ENCODE measurements at regions not wholly inside any gene's neighbourhood (a gene's known extent, or its start where the extent isn't known, plus 50 kb on each side); places are given as distances from the start of the nearest gene placed in this dataset.

GRCh38 chr4:130393231-130393630 is 1297.3 kb downstream of the C4orf33 start:
- no peak for DNase-seq (ENCODE audit: low read depth in 4 of 4, low spot score in 2 of 4)

- DNase-seq (ENCODE audit: low read depth in 4 of 4, low spot score in 2 of 4) = no peak
Observed at GRCh38 chr4:130393642-130394041, 1297.7 kb downstream of the C4orf33 start.

- no peak for DNase-seq (ENCODE audit: low read depth in 4 of 4, low spot score in 2 of 4)
Observed at GRCh38 chr4:130395871-130396270, 1299.9 kb downstream of the C4orf33 start.

- no peak for DNase-seq (ENCODE audit: low read depth in 4 of 4, low spot score in 2 of 4)
Observed at GRCh38 chr4:130403221-130403620, 1307.3 kb downstream of the C4orf33 start.

- DNase-seq (ENCODE audit: low read depth in 4 of 4, low spot score in 2 of 4) = no peak
Observed at GRCh38 chr4:130416228-130416627, 1320.3 kb downstream of the C4orf33 start.

- no peak for DNase-seq (ENCODE audit: low read depth in 4 of 4, low spot score in 2 of 4)
Observed at GRCh38 chr4:130419211-130419975, 1323.4 kb downstream of the C4orf33 start.

- no peak for DNase-seq (ENCODE audit: low read depth in 4 of 4, low spot score in 2 of 4)
Observed at GRCh38 chr4:130422261-130422660, 1326.3 kb downstream of the C4orf33 start.

- DNase-seq (ENCODE audit: low read depth in 4 of 4, low spot score in 2 of 4) = no peak
Observed at GRCh38 chr4:130424211-130424610, 1328.3 kb downstream of the C4orf33 start.

GRCh38 chr4:130432289-130432688 is 1336.3 kb downstream of the C4orf33 start:
- DNase-seq (ENCODE audit: low read depth in 4 of 4, low spot score in 2 of 4) = no peak

- DNase-seq (ENCODE audit: low read depth in 4 of 4, low spot score in 2 of 4) = no peak
Observed at GRCh38 chr4:130449741-130450140, 1353.8 kb downstream of the C4orf33 start.

- no peak for DNase-seq (ENCODE audit: low read depth in 4 of 4, low spot score in 2 of 4)
Observed at GRCh38 chr4:130468340-130468739, 1372.4 kb downstream of the C4orf33 start.

GRCh38 chr4:130478406-130478805 is 1382.5 kb downstream of the C4orf33 start:
- no peak for DNase-seq (ENCODE audit: low read depth in 4 of 4, low spot score in 2 of 4)

GRCh38 chr4:130479020-130479419 is 1383.1 kb downstream of the C4orf33 start:
- no peak for DNase-seq (ENCODE audit: low read depth in 4 of 4, low spot score in 2 of 4)

GRCh38 chr4:130479674-130480073 is 1383.7 kb downstream of the C4orf33 start:
- no peak for DNase-seq (ENCODE audit: low read depth in 4 of 4, low spot score in 2 of 4)

GRCh38 chr4:130484826-130485225 is 1388.9 kb downstream of the C4orf33 start:
- no peak for DNase-seq (ENCODE audit: low read depth in 4 of 4, low spot score in 2 of 4)

GRCh38 chr4:130485371-130485770 is 1389.4 kb downstream of the C4orf33 start:
- DNase-seq (ENCODE audit: low read depth in 4 of 4, low spot score in 2 of 4) = no peak

GRCh38 chr4:130486186-130486585 is 1390.2 kb downstream of the C4orf33 start:
- no peak for DNase-seq (ENCODE audit: low read depth in 4 of 4, low spot score in 2 of 4)

GRCh38 chr4:130486841-130487240 is 1390.9 kb downstream of the C4orf33 start:
- no peak for DNase-seq (ENCODE audit: low read depth in 4 of 4, low spot score in 2 of 4)

- no peak for DNase-seq (ENCODE audit: low read depth in 4 of 4, low spot score in 2 of 4)
Observed at GRCh38 chr4:130510661-130511060, 1414.7 kb downstream of the C4orf33 start.

GRCh38 chr4:130511776-130512175 is 1415.8 kb downstream of the C4orf33 start:
- DNase-seq (ENCODE audit: low read depth in 4 of 4, low spot score in 2 of 4) = no peak

GRCh38 chr4:130524057-130524456 is 1428.1 kb downstream of the C4orf33 start:
- no peak for DNase-seq (ENCODE audit: low read depth in 4 of 4, low spot score in 2 of 4)

- DNase-seq (ENCODE audit: low read depth in 4 of 4, low spot score in 2 of 4) = no peak
Observed at GRCh38 chr4:130530505-130530904, 1434.6 kb downstream of the C4orf33 start.

GRCh38 chr4:130534651-130535050 is 1438.7 kb downstream of the C4orf33 start:
- no peak for DNase-seq (ENCODE audit: low read depth in 4 of 4, low spot score in 2 of 4)
